Keratinocyte (primary cell): ENCODE measurements at regions not wholly inside any gene's neighbourhood (a gene's known extent, or its start where the extent isn't known, plus 50 kb on each side); places are given as distances from the start of the nearest gene placed in this dataset.

Source experiments
- EZH2 ChIP-seq: IDR thresholded peaks from one replicate; pipeline ENCODE4 v1.6.1; 2012; ENCODE audit warnings: inconsistent platforms, mild to moderate bottlenecking, low read length, moderate library complexity
- TF ChIP-seq, protein P1 (sequence below), 3 experiments: IDR thresholded peaks in 1 of 3; conservative IDR thresholded peaks in 1 of 3; optimal IDR thresholded peaks in 1 of 3; 2 replicates in 2 of 3; 3 replicates in 1 of 3; pipeline versions ENCODE3 to v1.5.1; 2011; ENCODE audit warnings: low read length in 3 of 3, mild to moderate bottlenecking in 3 of 3, moderate library complexity in 2 of 3, control low read depth in 1 of 3, inconsistent platforms in 1 of 3; ENCODE audit not compliant: insufficient read depth in 2 of 3; ENCODE audit errors: extremely low read depth in 1 of 3

DNA sequence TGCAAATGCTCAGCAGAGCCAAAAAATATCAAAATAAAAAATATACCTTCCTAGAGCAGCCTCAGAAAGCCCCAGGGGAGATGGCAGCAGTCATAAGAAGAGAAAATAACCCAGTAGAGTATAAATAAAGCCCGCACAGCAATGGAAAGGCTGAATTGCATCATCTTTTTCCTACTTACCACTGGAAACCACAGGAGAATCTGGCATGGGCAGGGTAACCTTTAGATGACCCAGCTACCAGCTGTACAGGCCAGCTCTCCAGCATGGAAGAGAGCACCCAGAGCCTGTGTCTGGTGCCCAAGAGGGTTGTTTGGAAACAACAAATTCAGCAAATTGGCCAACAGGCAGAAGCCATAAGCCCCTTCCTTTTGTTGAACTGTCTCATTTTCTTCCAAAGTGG, 253.1 kb downstream of the OMA1 start:
- TF ChIP-seq, protein P1, sequence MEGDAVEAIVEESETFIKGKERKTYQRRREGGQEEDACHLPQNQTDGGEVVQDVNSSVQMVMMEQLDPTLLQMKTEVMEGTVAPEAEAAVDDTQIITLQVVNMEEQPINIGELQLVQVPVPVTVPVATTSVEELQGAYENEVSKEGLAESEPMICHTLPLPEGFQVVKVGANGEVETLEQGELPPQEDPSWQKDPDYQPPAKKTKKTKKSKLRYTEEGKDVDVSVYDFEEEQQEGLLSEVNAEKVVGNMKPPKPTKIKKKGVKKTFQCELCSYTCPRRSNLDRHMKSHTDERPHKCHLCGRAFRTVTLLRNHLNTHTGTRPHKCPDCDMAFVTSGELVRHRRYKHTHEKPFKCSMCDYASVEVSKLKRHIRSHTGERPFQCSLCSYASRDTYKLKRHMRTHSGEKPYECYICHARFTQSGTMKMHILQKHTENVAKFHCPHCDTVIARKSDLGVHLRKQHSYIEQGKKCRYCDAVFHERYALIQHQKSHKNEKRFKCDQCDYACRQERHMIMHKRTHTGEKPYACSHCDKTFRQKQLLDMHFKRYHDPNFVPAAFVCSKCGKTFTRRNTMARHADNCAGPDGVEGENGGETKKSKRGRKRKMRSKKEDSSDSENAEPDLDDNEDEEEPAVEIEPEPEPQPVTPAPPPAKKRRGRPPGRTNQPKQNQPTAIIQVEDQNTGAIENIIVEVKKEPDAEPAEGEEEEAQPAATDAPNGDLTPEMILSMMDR (optimal IDR thresholded peaks at IDR 0.05 in 1 of 3, IDR thresholded peaks at IDR 0.05 in 1 of 3, conservative IDR thresholded peaks at IDR 0.05 in 1 of 3; ENCODE audit: extremely low read depth in 1 of 3, insufficient read depth in 2 of 3, low read length in 3 of 3) = no peak
- no peak for TF ChIP-seq EZH2
